ENCODE measurements at regions not wholly inside any gene's neighbourhood (a gene's known extent, or its start where the extent isn't known, plus 50 kb on each side); places are given as distances from the start of the nearest gene placed in this dataset.

DNA sequence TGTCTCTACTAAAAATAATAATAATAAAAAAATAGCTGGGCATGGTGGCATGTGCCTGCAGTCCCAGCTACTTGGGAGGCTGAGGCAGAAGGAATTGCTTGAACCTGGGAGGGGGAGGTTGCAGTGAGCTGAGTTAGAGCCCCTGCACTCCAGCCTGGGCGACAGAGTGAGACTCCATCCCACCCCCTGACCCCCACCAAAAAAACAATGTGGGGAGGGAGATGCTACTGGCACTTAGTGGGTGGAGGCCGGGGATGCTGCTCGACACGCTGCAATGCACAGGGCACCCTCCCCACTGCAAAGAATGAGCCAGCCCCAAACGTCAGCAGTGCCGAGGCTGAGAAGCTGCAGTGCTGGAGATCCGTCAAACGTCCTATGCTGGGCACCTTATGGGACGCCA is 77.5 kb upstream of the MAP1LC3B2 start:
- H3K27me3 Mint-ChIP-seq (ENCODE audit: low read depth, poor library complexity) = peaks cover 15% of the 10 kb centered on the region
- DNase-seq = no peak
- TF ChIP-seq, protein P1, sequence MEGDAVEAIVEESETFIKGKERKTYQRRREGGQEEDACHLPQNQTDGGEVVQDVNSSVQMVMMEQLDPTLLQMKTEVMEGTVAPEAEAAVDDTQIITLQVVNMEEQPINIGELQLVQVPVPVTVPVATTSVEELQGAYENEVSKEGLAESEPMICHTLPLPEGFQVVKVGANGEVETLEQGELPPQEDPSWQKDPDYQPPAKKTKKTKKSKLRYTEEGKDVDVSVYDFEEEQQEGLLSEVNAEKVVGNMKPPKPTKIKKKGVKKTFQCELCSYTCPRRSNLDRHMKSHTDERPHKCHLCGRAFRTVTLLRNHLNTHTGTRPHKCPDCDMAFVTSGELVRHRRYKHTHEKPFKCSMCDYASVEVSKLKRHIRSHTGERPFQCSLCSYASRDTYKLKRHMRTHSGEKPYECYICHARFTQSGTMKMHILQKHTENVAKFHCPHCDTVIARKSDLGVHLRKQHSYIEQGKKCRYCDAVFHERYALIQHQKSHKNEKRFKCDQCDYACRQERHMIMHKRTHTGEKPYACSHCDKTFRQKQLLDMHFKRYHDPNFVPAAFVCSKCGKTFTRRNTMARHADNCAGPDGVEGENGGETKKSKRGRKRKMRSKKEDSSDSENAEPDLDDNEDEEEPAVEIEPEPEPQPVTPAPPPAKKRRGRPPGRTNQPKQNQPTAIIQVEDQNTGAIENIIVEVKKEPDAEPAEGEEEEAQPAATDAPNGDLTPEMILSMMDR (IDR thresholded peaks at IDR 0.05) = no peak
- peak overlapping the region; percentile 66 for H3K4me3 Mint-ChIP-seq
- peaks cover 23% of the 10 kb centered on the region for H3K9me3 Mint-ChIP-seq
- H3K4me1 Mint-ChIP-seq = peaks cover 38% of the 10 kb centered on the region
- H3K36me3 Mint-ChIP-seq (ENCODE audit: low read depth) = peaks cover 6% of the 10 kb centered on the region
- peak overlapping the region; percentile 71 for H3K27ac Mint-ChIP-seq

DNA sequence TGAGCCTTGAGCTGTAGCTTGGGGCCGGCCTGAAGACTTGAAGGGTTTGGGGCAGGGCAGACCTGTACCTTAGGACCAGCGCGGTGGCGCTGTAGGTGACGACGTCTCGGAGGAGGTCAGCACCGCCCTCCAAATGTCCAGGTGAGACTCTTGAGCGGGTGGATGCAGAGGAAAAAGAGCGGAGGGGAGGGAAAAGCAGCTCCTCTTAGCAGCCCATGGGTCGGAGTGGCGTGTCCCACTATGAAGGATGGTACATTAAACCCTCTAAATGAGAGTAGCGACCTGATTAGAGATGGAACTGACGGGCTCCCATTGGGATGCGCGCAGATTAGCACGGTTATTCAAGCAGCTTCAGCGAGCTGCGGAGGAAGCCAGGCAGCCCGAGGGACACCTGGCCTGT is 77.0 kb upstream of the MAP1LC3B2 start:
- no peak for DNase-seq
- peaks cover 38% of the 10 kb centered on the region for H3K4me1 Mint-ChIP-seq
- H3K27ac Mint-ChIP-seq = peak overlapping the region; percentile 71
- peaks cover 24% of the 10 kb centered on the region for H3K9me3 Mint-ChIP-seq
- TF ChIP-seq, protein P1 (IDR thresholded peaks at IDR 0.05) = no peak
- H3K4me3 Mint-ChIP-seq = peak overlapping the region; percentile 66
- H3K27me3 Mint-ChIP-seq (ENCODE audit: low read depth, poor library complexity) = peaks cover 18% of the 10 kb centered on the region
- peaks cover 9% of the 10 kb centered on the region for H3K36me3 Mint-ChIP-seq (ENCODE audit: low read depth)

DNA sequence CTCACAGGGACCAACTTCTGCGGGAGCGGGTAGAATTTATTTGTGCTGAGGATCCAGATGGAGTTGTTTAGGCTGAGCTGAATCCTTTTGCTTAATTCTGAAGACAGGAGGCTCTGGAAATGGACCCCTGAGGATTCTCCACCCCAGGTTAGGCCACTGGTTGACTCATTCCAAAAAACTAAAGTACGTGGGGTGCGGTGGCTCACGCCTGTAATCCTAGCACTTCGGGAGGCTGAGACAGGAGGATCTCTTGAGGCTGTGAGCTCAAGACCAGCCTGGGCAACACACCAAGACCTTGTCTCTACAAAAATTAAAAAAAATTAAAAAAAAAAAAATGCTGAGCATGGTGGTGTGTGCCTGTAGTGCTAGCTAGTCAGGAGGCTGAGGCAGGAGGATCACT is 76.3 kb upstream of the MAP1LC3B2 start:
- TF ChIP-seq, protein P1 (IDR thresholded peaks at IDR 0.05) = no peak
- peaks cover 11% of the 10 kb centered on the region for H3K36me3 Mint-ChIP-seq (ENCODE audit: low read depth)
- no peak overlapping the region for H3K4me3 Mint-ChIP-seq
- peaks cover 38% of the 10 kb centered on the region for H3K4me1 Mint-ChIP-seq
- H3K27me3 Mint-ChIP-seq (ENCODE audit: low read depth, poor library complexity) = peaks cover 18% of the 10 kb centered on the region
- no peak for DNase-seq
- H3K27ac Mint-ChIP-seq = no peak overlapping the region
- peaks cover 24% of the 10 kb centered on the region for H3K9me3 Mint-ChIP-seq

DNA sequence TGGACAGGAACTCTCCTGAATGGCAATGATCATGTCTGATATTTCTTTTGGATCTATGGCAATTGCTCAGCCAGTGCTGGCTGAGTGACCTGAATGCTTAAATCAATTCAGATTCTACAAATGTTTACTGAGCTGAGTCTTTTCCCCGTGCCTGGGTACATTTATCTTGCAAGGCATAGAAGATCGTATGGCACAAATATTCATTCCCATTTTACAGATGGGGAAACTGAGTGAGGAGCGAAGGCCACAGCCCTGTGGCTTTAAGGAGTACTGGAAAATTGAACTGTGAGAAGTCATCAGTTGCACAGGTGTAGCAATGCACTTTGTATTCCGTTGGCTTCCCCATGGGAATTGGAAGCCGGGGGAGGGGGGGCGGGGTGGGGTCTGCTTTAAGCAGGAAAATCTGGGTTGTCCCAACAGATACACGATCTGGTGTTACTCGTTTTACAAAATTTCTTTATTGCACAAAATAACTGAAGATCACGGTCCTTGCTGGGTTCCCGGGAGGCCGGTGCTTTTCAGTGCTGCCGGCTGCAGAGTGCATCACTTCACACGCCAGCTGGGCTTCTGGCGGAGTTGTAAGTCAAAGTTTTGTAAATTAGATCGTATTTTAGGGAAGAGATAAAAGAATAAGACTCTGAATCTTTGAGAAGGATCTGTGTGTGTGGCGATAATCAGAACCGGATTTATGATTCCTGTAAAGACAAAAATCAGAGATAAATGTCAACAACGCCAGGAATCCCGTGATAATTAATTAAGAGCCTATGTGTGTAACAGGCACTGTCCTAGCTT is 75.0 kb upstream of the MAP1LC3B2 start:
- Mint-ChIP-seq H3K27ac (peak overlapping the region; percentile 91), H3K9me3 (peaks cover 24% of the 10 kb centered on the region), H3K4me1 (peaks cover 38% of the 10 kb centered on the region), H3K36me3 (ENCODE audit: low read depth) (peaks cover 11% of the 10 kb centered on the region), H3K27me3 (ENCODE audit: low read depth, poor library complexity) (peaks cover 18% of the 10 kb centered on the region), H3K4me3 (no peak overlapping the region)
- TF ChIP-seq, protein P1 (IDR thresholded peaks at IDR 0.05) = no peak
- no peak for DNase-seq

GRCh38 chr12:116484807-116485206 is 74.4 kb upstream of the MAP1LC3B2 start:
- peaks cover 11% of the 10 kb centered on the region for H3K36me3 Mint-ChIP-seq (ENCODE audit: low read depth)
- H3K4me3 Mint-ChIP-seq = no peak overlapping the region
- TF ChIP-seq, protein P1 (IDR thresholded peaks at IDR 0.05) = no peak
- peaks cover 18% of the 10 kb centered on the region for H3K27me3 Mint-ChIP-seq (ENCODE audit: low read depth, poor library complexity)
- peaks cover 22% of the 10 kb centered on the region for H3K9me3 Mint-ChIP-seq
- no peak overlapping the region for H3K27ac Mint-ChIP-seq
- no peak for DNase-seq
- H3K4me1 Mint-ChIP-seq = peaks cover 38% of the 10 kb centered on the region

DNA sequence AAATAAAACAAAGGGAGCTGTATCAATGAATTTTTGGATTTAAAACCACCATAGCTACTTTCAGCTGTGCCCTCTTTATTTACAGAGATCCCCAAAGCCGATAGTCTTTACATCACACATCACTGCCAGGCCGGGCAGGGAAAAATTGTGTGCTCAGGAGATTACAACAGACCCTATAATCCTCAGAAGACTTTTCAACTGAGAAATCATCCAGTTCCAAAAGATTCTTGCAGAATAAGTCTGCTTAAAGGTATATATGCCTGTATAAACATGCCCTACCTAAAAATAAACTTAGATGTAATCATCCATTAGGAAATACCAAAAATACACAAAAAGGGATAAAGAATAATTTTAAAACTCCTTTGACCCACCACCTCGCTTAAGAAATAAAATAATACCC is 70.1 kb upstream of the MAP1LC3B2 start:
- TF ChIP-seq, protein P1 (IDR thresholded peaks at IDR 0.05) = no peak
- H3K4me1 Mint-ChIP-seq = peaks cover 17% of the 10 kb centered on the region
- peaks cover 11% of the 10 kb centered on the region for H3K36me3 Mint-ChIP-seq (ENCODE audit: low read depth)
- H3K4me3 Mint-ChIP-seq = no peak overlapping the region
- no peak for DNase-seq
- H3K9me3 Mint-ChIP-seq = peaks cover 30% of the 10 kb centered on the region
- H3K27me3 Mint-ChIP-seq (ENCODE audit: low read depth, poor library complexity) = peaks cover 12% of the 10 kb centered on the region
- H3K27ac Mint-ChIP-seq = no peak overlapping the region
